ENCODE measurements at regions not wholly inside any gene's neighbourhood (a gene's known extent, or its start where the extent isn't known, plus 50 kb on each side); places are given as distances from the start of the nearest gene placed in this dataset.

DNA sequence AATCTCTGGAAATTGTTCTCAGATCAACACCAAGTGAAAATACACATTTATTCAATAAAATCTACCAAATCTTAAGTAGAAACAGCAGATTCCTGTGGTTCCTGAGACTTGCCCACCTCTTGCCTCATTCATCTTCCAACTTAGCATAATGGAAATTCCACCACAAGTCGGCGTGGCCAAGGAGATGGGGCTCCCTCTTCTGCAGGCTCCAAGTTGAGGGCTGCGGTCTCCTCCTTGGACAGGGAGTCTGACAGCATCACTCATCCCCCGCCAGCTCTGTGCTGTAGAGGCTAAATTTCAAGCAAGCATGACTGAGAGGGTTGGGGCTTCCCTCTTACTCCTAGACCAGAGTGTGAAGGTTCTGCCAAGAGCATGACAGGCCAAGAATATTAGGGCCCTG lies 273.7 kb downstream of the DIRAS2 start:
- no peak overlapping the region for H3K4me3 ChIP-seq
- H3K27me3 ChIP-seq, result no peaks in the 10 kb centered on the region
- H3K36me3 ChIP-seq, result no peaks in the 10 kb centered on the region
- no peak for TF ChIP-seq CTCF (IDR thresholded peaks at IDR 0.05; ENCODE audit: low read depth, low read length)
- H3K9me3 ChIP-seq (ENCODE audit: low read depth), result no peaks in the 10 kb centered on the region
- H3K27ac ChIP-seq, result no peak overlapping the region
- no peak for DNase-seq (ENCODE audit: low read depth in 1 of 2, low spot score in 1 of 2)
- no peaks in the 10 kb centered on the region for H3K4me1 ChIP-seq (ENCODE audit: low read depth)

- H3K36me3 ChIP-seq, result no peaks in the 10 kb centered on the region
- TF ChIP-seq CTCF (IDR thresholded peaks at IDR 0.05; ENCODE audit: low read depth, low read length), result no peak
Measured at GRCh38 chr9:90379771-90380170, 262.9 kb downstream of the DIRAS2 start.

GRCh38 chr9:90385146-90385545 lies 257.5 kb downstream of the DIRAS2 start:
- DNase-seq (ENCODE audit: low read depth in 1 of 2, low spot score in 1 of 2), result peak in 1 of 2 donors; percentile 5
- Histone ChIP-seq H3K4me1 (ENCODE audit: low read depth) (no peaks in the 10 kb centered on the region), H3K9me3 (ENCODE audit: low read depth) (no peaks in the 10 kb centered on the region), H3K27me3 (no peaks in the 10 kb centered on the region), H3K27ac (no peak overlapping the region), H3K36me3 (no peaks in the 10 kb centered on the region), H3K4me3 (no peak overlapping the region)
- no peak for TF ChIP-seq CTCF (IDR thresholded peaks at IDR 0.05; ENCODE audit: low read depth, low read length)

More at GRCh38 chr9:90379771-90380170, 262.9 kb downstream of the DIRAS2 start:
- Histone ChIP-seq H3K4me1 (ENCODE audit: low read depth) (no peaks in the 10 kb centered on the region), H3K27me3 (no peaks in the 10 kb centered on the region), H3K27ac (no peak overlapping the region), H3K4me3 (no peak overlapping the region), H3K9me3 (ENCODE audit: low read depth) (no peaks in the 10 kb centered on the region)
- DNase-seq (ENCODE audit: low read depth in 1 of 2, low spot score in 1 of 2), result no peak

DNA sequence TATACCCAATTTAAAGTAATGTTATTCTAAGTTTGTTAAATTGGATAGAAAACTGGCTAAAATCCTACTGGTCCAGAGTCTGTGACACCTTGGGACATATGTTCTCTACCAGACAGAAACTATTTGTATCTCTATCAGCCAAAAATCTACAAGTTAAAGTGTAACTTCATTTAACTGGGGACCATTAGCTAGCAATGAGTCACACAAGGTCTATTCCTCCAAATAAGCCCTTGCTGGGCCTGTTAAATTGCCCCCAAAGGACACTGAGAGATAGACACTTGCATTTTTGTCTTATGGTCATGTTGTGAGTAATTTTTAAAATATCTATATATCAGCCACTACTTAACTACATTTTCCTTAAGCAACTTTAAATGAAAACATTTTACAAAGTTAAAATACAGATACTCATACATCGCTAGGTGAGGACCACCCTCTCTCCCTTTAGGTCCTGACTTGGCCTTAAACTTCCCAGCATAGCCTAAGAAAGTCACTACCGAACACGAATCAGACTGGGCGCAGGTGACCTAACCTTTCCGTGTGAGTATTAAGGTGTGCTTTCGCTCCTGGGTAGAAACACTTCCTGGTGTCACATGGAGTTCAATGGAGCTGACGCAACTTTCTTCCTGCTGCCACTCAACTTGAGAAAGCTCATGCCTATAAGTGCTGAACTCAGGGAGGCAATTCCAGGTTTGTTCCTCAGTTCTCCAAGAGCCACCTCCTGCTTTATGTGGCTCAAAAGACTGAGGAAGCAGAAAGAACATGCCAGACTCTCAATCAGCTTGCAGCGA lies 249.1 kb downstream of the DIRAS2 start:
- H3K27me3 ChIP-seq, result no peaks in the 10 kb centered on the region
- H3K9me3 ChIP-seq (ENCODE audit: low read depth), result no peaks in the 10 kb centered on the region
- peaks cover 9% of the 10 kb centered on the region for H3K4me1 ChIP-seq (ENCODE audit: low read depth)
- no peaks in the 10 kb centered on the region for H3K36me3 ChIP-seq
- DNase-seq (ENCODE audit: low read depth in 1 of 2, low spot score in 1 of 2), result no peak
- TF ChIP-seq CTCF (IDR thresholded peaks at IDR 0.05; ENCODE audit: low read depth, low read length), result no peak
- no peak overlapping the region for H3K27ac ChIP-seq
- H3K4me3 ChIP-seq, result no peak overlapping the region

GRCh38 chr9:90394871-90395270 lies 247.8 kb downstream of the DIRAS2 start:
- Histone ChIP-seq H3K36me3 (no peaks in the 10 kb centered on the region), H3K4me1 (ENCODE audit: low read depth) (peaks cover 9% of the 10 kb centered on the region), H3K9me3 (ENCODE audit: low read depth) (no peaks in the 10 kb centered on the region), H3K27me3 (no peaks in the 10 kb centered on the region), H3K4me3 (no peak overlapping the region), H3K27ac (no peak overlapping the region)
- no peak for TF ChIP-seq CTCF (IDR thresholded peaks at IDR 0.05; ENCODE audit: low read depth, low read length)
- DNase-seq (ENCODE audit: low read depth in 1 of 2, low spot score in 1 of 2), result no peak

All from cardiac muscle cell (in vitro differentiated cells and primary cell).